GM18909 (cell line): ENCODE measurements at regions not wholly inside any gene's neighbourhood (a gene's known extent, or its start where the extent isn't known, plus 50 kb on each side); places are given as distances from the start of the nearest gene placed in this dataset.
A peak's percentile ranks its signal among the peaks of the same experiment; 100 is the strongest.
"Not testable (repeated sequence)": the region's sequence is repeated elsewhere in the genome, so short reads cannot be mapped to it uniquely, and the experiment has no call there.

ENCODE experiments used
- ATAC-seq: cut with Tn5 transposase; IDR thresholded peaks from one replicate; pipeline ENCODE4 v1.9.1; 2021; ENCODE audit warnings: mild to moderate bottlenecking; ENCODE audit not compliant: unreplicated experiment, poor library complexity

GRCh38 chr5:122661496-122662180, 113.2 kb upstream of the SNX2 start:
- ATAC-seq = no peak

- no peak for ATAC-seq
Measured at GRCh38 chr5:122665051-122665450, 109.8 kb upstream of the SNX2 start.

- ATAC-seq = no peak
Measured at GRCh38 chr5:122668552-122668951, 106.3 kb upstream of the SNX2 start.

- not testable (repeated sequence) for ATAC-seq
Measured at GRCh38 chr5:122669709-122670108, 105.2 kb upstream of the SNX2 start.

GRCh38 chr5:122673343-122673742, 101.5 kb upstream of the SNX2 start:
- ATAC-seq = no peak

- ATAC-seq = no peak
Measured at GRCh38 chr5:122674385-122674784, 100.5 kb upstream of the SNX2 start.

GRCh38 chr5:122680623-122681350, 94.1 kb upstream of the SNX2 start:
- no peak for ATAC-seq

- ATAC-seq = no peak
Measured at GRCh38 chr5:122683631-122684030, 91.2 kb upstream of the SNX2 start.

GRCh38 chr5:122690266-122690665, 84.6 kb upstream of the SNX2 start:
- ATAC-seq = no peak

- ATAC-seq = no peak
Measured at GRCh38 chr5:122691931-122692330, 82.9 kb upstream of the SNX2 start.

GRCh38 chr5:122693963-122694362, 80.9 kb upstream of the SNX2 start:
- ATAC-seq = no peak

GRCh38 chr5:122694884-122695283, 80.0 kb upstream of the SNX2 start:
- ATAC-seq = no peak

- ATAC-seq = not testable (repeated sequence)
Measured at GRCh38 chr5:122696735-122697134, 78.1 kb upstream of the SNX2 start.

- ATAC-seq = no peak
Measured at GRCh38 chr5:122697191-122697590, 77.7 kb upstream of the SNX2 start.

GRCh38 chr5:122699201-122699600, 75.7 kb upstream of the SNX2 start:
- ATAC-seq = no peak

- ATAC-seq = peak; percentile 99
Measured at GRCh38 chr5:122701640-122702523, 73.0 kb upstream of the SNX2 start.

- peak; percentile 37 for ATAC-seq
Measured at GRCh38 chr5:122702524-122702875, 72.4 kb upstream of the SNX2 start.

GRCh38 chr5:122703203-122703602, 71.7 kb upstream of the SNX2 start:
- no peak for ATAC-seq

GRCh38 chr5:122704247-122705036, 70.4 kb upstream of the SNX2 start:
- no peak for ATAC-seq

- ATAC-seq = no peak
Measured at GRCh38 chr5:122705851-122706250, 69.0 kb upstream of the SNX2 start.
